Right atrium auricular region (tissue), 2 donors: ENCODE measurements at regions not wholly inside any gene's neighbourhood (a gene's known extent, or its start where the extent isn't known, plus 50 kb on each side); places are given as distances from the start of the nearest gene placed in this dataset.
A peak's percentile ranks its signal among the peaks of the same experiment; 100 is the strongest.
"Not testable (repeated sequence)": the region's sequence is repeated elsewhere in the genome, so short reads cannot be mapped to it uniquely, and the experiment has no call there.

Experiments
- DNase-seq: peaks from one replicate; pipeline ENCODE4 v3.0.0-alpha.2; 2019; ENCODE audit warnings: low spot score
- H3K27ac ChIP-seq, 2 donors: fragments of 200-600 bp; sonication (generic); 1 replicate in 1 of 2; 2 replicates in 1 of 2; pipeline ENCODE4 v1.5.1; 2016 to 2019
- H3K27me3 ChIP-seq, 2 donors: fragments of 200-600 bp; sonication (generic); one replicate each; pipeline versions ENCODE4 v1.5.1 to v1.6.0; 2017 to 2019
- H3K36me3 ChIP-seq: fragments of 200-600 bp; sonication (generic); one replicate; pipeline ENCODE4 v1.5.1; 2016
- H3K4me1 ChIP-seq, 2 donors: fragments of 200-600 bp; sonication (generic); one replicate each; pipeline versions ENCODE4 v1.5.1 to v1.6.0; 2017 to 2019
- H3K4me3 ChIP-seq, 2 donors: fragments of 200-600 bp; sonication (generic); 1 replicate in 1 of 2; 2 replicates in 1 of 2; pipeline ENCODE4 v1.5.1; 2017 to 2019; ENCODE audit warnings: mild to moderate bottlenecking in 1 of 2, moderate library complexity in 1 of 2
- H3K9me3 ChIP-seq, 2 donors: fragments of 200-600 bp; sonication (generic); one replicate each; pipeline ENCODE4 v1.5.1; 2019
- TF ChIP-seq, protein P1 (sequence below), 2 donors: fragments of 200-600 bp; sonication (generic); IDR thresholded peaks; one replicate each; pipeline ENCODE4 v1.5.1; 2019; ENCODE audit warnings: antibody characterized with exemption in 2 of 2

DNA sequence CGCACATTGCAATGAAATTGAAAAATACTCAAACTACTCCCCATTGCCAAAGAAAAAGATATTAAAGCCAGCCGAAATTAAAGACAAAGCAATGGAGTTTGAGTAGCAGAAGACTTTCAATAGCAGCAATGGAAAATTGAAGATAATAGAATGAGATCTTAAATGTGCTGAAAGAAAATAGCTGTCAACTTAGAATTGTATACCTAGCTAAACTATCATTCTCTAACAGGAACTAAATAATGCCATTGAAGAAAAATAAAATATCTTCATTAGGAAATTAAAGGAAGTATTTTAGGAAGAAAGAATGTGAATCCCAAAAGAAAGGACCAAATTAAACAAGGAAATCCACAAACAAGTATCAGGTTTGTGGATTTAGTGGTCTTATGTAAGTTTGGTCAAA is 165.6 kb downstream of the USP31 start:
- no peak for DNase-seq
- Histone ChIP-seq H3K27ac (no peak overlapping the region), H3K9me3 (peaks cover 0 to 28% of the 10 kb centered on the region in 2 donors), H3K36me3 (no peaks in the 10 kb centered on the region), H3K27me3 (no peaks in the 10 kb centered on the region), H3K4me1 (no peaks in the 10 kb centered on the region), H3K4me3 (no peak overlapping the region)
- TF ChIP-seq, protein P1, sequence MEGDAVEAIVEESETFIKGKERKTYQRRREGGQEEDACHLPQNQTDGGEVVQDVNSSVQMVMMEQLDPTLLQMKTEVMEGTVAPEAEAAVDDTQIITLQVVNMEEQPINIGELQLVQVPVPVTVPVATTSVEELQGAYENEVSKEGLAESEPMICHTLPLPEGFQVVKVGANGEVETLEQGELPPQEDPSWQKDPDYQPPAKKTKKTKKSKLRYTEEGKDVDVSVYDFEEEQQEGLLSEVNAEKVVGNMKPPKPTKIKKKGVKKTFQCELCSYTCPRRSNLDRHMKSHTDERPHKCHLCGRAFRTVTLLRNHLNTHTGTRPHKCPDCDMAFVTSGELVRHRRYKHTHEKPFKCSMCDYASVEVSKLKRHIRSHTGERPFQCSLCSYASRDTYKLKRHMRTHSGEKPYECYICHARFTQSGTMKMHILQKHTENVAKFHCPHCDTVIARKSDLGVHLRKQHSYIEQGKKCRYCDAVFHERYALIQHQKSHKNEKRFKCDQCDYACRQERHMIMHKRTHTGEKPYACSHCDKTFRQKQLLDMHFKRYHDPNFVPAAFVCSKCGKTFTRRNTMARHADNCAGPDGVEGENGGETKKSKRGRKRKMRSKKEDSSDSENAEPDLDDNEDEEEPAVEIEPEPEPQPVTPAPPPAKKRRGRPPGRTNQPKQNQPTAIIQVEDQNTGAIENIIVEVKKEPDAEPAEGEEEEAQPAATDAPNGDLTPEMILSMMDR (IDR thresholded peaks at IDR 0.05): no peak

DNA sequence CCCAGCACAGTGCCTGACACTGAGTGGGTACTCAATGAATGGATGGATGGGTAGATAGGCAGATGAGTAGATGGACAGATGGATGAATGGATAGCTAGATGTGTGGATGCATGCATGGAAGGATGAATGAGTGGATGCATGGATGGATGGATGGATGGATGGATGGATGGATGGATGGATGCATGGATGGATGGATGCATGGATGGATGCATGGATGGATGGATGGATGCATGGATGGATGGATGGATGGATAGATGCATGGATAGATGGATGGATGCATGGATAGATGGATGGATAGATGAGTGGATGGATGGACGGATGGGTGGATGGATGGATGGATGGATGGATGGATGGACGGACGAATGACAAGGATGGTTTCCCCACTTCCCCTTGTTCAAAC is 166.6 kb downstream of the HS3ST2 start:
- not testable (repeated sequence) for H3K4me1 ChIP-seq, H3K27ac ChIP-seq, H3K4me3 ChIP-seq, H3K36me3 ChIP-seq, H3K27me3 ChIP-seq
- peak; percentile 13 for DNase-seq
- H3K9me3 ChIP-seq: peaks cover 0 to 28% of the 10 kb centered on the region in 2 donors

DNA sequence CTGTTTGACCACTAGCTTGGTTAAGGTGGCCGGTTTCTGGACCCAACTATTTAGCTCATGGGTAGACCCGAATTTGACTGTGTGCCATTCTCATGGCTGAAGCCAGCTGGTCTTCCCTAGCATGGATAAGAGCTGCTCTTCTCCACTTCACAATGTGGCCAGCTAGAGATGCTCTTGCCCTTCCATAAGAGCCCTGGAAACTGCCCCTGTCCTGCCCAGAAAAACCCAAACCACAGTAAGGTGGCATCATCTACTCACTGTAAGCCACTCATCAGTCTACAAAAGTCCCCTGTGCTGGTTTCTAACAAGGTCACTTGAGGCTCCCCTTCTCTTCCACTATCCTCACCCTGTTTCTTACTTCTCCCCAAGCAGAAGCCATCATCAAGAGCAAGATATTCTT is 165.1 kb downstream of the HS3ST2 start:
- TF ChIP-seq, protein P1 (IDR thresholded peaks at IDR 0.05): no peak
- peaks cover 0 to 17% of the 10 kb centered on the region in 2 donors for H3K9me3 ChIP-seq
- no peaks in the 10 kb centered on the region for H3K27me3 ChIP-seq
- no peak overlapping the region for H3K27ac ChIP-seq
- no peaks in the 10 kb centered on the region for H3K4me1 ChIP-seq
- H3K4me3 ChIP-seq: no peak overlapping the region
- peak; percentile 1 for DNase-seq
- no peaks in the 10 kb centered on the region for H3K36me3 ChIP-seq

DNA sequence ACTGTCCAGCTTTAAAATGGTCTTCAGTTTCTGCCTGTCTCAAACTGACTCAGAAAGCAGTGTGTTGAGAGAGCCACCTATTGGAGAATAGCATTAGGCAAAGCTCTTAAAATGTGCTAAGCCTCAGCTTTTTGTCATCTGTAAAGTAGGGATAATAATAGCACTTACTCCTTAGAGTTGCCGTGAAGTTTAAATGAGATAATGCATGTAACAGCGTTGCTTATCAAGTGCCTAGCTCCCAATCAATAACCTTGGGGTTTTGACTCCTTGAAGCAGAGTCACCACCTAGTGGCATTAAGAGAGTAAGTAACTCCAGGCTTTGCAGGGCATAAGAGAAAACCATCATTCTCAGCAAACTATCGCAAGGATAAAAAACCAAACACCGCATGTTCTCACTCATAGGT is 163.3 kb downstream of the HS3ST2 start:
- no peaks in the 10 kb centered on the region for H3K9me3 ChIP-seq
- no peak overlapping the region for H3K27ac ChIP-seq
- H3K36me3 ChIP-seq: no peaks in the 10 kb centered on the region
- TF ChIP-seq, protein P1 (IDR thresholded peaks at IDR 0.05): peak in 1 of 2 donors; percentile 48
- no peak for DNase-seq
- H3K4me3 ChIP-seq: no peak overlapping the region
- H3K4me1 ChIP-seq: no peaks in the 10 kb centered on the region
- no peaks in the 10 kb centered on the region for H3K27me3 ChIP-seq

DNA sequence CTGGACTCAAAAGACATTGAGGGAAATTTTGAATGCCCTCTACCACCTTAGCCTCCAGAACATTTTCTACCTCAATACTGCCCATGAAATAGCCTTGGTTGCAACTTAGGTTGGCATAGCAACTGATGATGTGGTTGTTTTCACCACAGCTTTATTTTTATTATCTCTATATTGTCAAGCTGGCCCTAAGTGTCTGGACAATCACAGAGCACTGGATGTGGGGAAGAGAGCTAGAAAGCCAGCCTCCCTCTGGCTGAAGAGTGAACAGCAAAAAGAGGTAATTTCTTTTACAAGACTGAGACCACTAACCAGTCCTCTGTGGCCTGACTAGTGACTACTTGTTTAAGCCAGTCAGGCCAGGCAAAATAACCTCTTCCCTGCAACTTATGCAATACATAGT is 159.6 kb downstream of the HS3ST2 start:
- no peaks in the 10 kb centered on the region for H3K9me3 ChIP-seq
- DNase-seq: peak; percentile 2
- no peak overlapping the region for H3K27ac ChIP-seq
- H3K4me1 ChIP-seq: peaks cover 0 to 17% of the 10 kb centered on the region in 2 donors
- H3K27me3 ChIP-seq: no peaks in the 10 kb centered on the region
- no peaks in the 10 kb centered on the region for H3K36me3 ChIP-seq
- no peak overlapping the region for H3K4me3 ChIP-seq
- TF ChIP-seq, protein P1 (IDR thresholded peaks at IDR 0.05): no peak

DNA sequence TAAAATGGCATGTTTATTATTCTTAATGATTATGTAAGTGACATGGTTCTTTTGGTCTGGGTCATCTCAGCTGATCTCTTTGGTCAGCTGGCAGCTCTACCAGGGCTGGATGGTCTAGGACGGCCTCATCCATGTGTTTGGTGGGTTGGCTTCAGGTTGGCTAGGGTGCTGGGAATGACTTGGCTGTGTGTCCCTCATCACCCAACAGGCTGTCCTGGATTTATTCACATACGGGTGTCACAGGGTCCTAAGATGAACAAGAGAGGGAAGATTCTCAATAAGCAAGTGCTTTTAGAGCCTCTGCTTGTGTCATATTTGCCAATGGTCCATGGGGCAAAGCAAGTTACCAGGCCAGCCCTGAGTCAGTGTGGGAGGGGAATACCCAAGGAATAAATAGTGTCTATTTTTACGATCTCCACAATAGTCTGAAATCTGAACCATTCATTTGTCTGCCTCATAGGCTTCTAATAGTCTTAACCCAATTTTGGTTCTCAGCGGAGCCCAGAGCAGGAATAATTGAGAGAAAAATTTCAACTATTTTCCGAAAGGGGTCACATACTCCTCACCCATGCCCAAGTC is 157.5 kb downstream of the HS3ST2 start:
- H3K27me3 ChIP-seq: no peaks in the 10 kb centered on the region
- DNase-seq: peak; percentile 30
- H3K4me3 ChIP-seq: no peak overlapping the region
- no peaks in the 10 kb centered on the region for H3K9me3 ChIP-seq
- no peaks in the 10 kb centered on the region for H3K36me3 ChIP-seq
- peaks cover 0 to 17% of the 10 kb centered on the region in 2 donors for H3K4me1 ChIP-seq
- TF ChIP-seq, protein P1 (IDR thresholded peaks at IDR 0.05): no peak
- H3K27ac ChIP-seq: no peak overlapping the region
